ENCODE measurements at regions not wholly inside any gene's neighbourhood (a gene's known extent, or its start where the extent isn't known, plus 50 kb on each side); places are given as distances from the start of the nearest gene placed in this dataset.

- TF ChIP-seq CTCF (conservative IDR thresholded peaks at IDR 0.05; ENCODE audit: low read depth, low read length) (no peak), EZH2 (IDR thresholded peaks at IDR 0.05; ENCODE audit: borderline replicate concordance, low read depth, low read length, poor library complexity, severe bottlenecking) (no peak)
Measured at GRCh38 chr3:74858086-74858485, 243.6 kb upstream of the CNTN3 start.

Data from A673 (cell line).